Muscle layer of colon (tissue), 2 donors: ENCODE measurements at regions not wholly inside any gene's neighbourhood (a gene's known extent, or its start where the extent isn't known, plus 50 kb on each side); places are given as distances from the start of the nearest gene placed in this dataset.

Experiments used
- H3K27ac ChIP-seq: one replicate; pipeline ENCODE4 v1.7.0; 2013; ENCODE audit warnings: low read depth, mild to moderate bottlenecking, low read length, moderate library complexity
- H3K27me3 ChIP-seq, 2 donors: one replicate each; pipeline ENCODE4 v1.7.0; 2013; ENCODE audit warnings: low read length in 2 of 2, mild to moderate bottlenecking in 2 of 2; ENCODE audit not compliant: insufficient read depth in 2 of 2, control insufficient read depth in 1 of 2
- H3K36me3 ChIP-seq: one replicate; pipeline ENCODE4 v1.7.0; 2013; ENCODE audit warnings: mild to moderate bottlenecking, low read length; ENCODE audit not compliant: insufficient read depth
- H3K4me1 ChIP-seq: one replicate; pipeline ENCODE4 v1.7.0; 2013; ENCODE audit warnings: mild to moderate bottlenecking, low read length; ENCODE audit not compliant: insufficient read depth
- H3K4me3 ChIP-seq, 2 donors: one replicate each; pipeline ENCODE4 v1.7.0; 2013; ENCODE audit warnings: low read length in 2 of 2, low read depth in 1 of 2, mild to moderate bottlenecking in 1 of 2, moderate library complexity in 1 of 2
- H3K9ac ChIP-seq: one replicate; pipeline ENCODE4 v1.7.0; 2013; ENCODE audit warnings: low read length
- H3K9me3 ChIP-seq: one replicate; pipeline ENCODE4 v1.7.0; 2013; ENCODE audit warnings: mild to moderate bottlenecking, low read length
- donor health status: abdominal sarcoma.
- donor health status: Adenocarcinoma of cecum.

DNA sequence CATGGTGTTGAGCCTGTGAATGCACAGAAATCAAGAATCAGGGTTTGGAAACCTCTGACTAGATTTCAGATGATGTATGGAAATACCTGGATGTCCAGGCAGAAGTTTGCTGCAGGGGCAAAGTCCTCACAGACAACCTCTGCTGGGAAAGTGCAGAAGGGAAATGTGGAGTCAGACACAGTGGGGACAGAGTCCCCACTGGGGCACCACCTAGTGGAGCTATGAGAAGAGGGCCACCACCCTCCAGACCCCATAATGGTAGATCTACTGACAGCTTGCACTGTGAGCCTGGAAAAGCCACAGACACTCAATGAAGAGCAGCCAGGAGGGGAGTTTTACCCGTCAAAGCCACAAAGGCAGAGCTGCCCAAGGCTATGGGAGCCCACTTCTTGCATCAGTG is 181.9 kb upstream of the SEMA6A start:
- H3K9me3 ChIP-seq = no peaks in the 10 kb centered on the region
- H3K27me3 ChIP-seq = no peaks in the 10 kb centered on the region
- no peak overlapping the region for H3K27ac ChIP-seq
- no peak overlapping the region for H3K9ac ChIP-seq
- no peak overlapping the region for H3K4me3 ChIP-seq
- H3K36me3 ChIP-seq = no peaks in the 10 kb centered on the region
- H3K4me1 ChIP-seq = no peaks in the 10 kb centered on the region

DNA sequence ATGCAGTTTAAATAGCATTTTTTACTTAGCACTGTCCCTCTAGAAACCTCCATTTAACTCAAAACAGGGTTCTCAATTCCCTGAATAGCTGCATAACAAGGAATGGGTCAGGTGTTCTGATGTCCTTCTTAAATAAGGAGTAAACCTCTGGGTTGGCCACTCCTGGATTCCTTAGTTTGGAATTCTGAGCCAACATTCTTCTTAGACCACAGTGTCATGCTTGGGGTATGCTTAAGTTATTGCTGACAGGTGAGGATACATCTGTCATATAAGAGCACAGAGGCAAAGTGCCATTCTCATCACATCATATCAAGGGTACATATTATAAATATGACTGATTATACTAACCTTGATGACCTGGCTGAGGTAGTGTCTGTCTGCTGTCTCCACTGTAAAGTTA is 179.9 kb upstream of the SEMA6A start:
- Histone ChIP-seq H3K9ac (no peak overlapping the region), H3K4me1 (no peaks in the 10 kb centered on the region), H3K27ac (no peak overlapping the region), H3K9me3 (no peaks in the 10 kb centered on the region), H3K27me3 (no peaks in the 10 kb centered on the region), H3K36me3 (no peaks in the 10 kb centered on the region), H3K4me3 (no peak overlapping the region)

DNA sequence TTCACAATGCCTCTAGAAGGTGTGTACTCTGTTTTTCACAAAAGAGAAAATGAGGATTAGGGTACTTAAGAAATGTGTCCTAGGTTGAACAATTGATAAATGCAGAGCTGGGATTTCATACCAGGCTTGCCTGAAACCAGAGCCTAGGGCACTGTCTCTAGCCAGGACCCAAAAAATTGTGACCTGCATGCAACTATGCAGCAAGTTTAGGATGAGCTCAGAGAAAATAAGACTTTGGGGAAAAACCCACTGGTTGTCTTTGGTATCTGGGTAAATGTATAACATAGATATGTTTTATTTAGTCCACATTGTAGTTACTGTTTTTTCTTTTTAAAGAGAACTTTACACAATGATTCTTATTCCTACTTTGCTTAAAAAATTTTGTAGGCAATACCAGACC is 177.1 kb upstream of the SEMA6A start:
- H3K36me3 ChIP-seq = no peaks in the 10 kb centered on the region
- H3K9me3 ChIP-seq = no peaks in the 10 kb centered on the region
- H3K27ac ChIP-seq = no peak overlapping the region
- no peak overlapping the region for H3K9ac ChIP-seq
- H3K27me3 ChIP-seq = no peaks in the 10 kb centered on the region
- peaks cover 11% of the 10 kb centered on the region for H3K4me1 ChIP-seq
- H3K4me3 ChIP-seq = no peak overlapping the region

DNA sequence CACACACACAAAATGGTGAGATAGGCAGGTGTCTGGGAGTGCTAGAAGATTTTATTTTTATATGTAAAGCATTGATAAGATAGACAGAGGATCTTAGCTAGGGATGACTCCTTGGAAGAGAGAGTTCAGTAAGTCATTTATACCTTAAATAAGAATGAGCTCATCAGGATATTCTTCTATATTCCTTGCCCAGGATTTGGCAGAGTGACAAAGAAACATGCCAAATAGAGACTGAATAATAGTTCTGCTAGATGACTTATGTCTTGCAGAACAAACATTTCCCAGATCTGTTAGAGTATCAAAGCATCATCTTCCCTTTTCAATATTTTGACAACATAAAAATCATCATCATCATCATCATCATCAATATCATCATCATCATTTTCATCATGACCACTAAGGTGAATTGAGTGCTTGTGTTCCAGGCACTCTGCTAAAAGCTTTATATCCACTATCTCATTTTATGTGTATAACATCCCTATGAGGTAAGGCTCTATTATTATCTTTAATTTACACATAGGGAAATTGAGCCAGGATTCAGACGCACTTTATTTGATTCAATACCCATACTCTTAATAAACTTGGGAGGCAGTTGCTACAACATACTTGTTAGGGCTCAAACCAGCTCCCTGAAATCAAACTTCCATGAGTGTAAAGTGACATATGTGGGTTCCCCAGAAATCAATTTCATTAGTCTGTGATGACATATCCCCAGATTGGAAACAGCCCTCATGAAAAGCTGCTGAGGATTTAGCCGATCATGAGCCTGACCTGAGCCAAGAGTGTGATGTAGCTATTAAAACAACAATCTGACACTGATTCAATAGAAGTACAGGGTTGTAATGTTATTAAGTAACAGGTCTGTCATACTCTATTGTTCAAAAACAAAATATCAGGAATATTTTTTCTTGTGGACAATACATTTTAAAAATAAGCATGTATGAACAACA is 176.3 kb upstream of the SEMA6A start:
- Histone ChIP-seq H3K36me3 (no peaks in the 10 kb centered on the region), H3K4me3 (no peak overlapping the region), H3K27me3 (no peaks in the 10 kb centered on the region), H3K4me1 (peaks cover 11% of the 10 kb centered on the region), H3K9me3 (no peaks in the 10 kb centered on the region), H3K9ac (no peak overlapping the region), H3K27ac (no peak overlapping the region)

DNA sequence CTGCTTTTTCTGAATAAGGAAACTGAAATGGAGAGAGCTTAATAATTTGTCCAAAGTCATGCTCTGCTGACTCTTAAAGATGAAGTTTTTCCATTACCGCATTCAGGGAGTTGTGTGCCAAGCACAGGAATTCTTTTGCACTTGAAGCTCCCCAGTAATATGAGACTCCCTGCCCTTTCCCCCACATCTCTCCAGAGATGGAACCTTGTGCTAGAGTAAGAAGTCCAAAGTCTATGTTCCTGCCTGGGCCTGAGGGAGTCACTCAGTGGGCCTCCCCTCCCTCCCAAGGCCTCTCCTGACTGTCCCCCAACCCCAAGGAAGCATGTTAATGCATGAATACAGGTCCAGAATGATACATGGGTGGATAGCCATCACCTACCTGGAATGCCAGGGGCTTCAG is 173.3 kb upstream of the SEMA6A start:
- Histone ChIP-seq H3K27me3 (no peaks in the 10 kb centered on the region), H3K4me1 (peaks cover 11% of the 10 kb centered on the region), H3K9me3 (no peaks in the 10 kb centered on the region), H3K9ac (no peak overlapping the region), H3K4me3 (no peak overlapping the region), H3K36me3 (no peaks in the 10 kb centered on the region), H3K27ac (no peak overlapping the region)

DNA sequence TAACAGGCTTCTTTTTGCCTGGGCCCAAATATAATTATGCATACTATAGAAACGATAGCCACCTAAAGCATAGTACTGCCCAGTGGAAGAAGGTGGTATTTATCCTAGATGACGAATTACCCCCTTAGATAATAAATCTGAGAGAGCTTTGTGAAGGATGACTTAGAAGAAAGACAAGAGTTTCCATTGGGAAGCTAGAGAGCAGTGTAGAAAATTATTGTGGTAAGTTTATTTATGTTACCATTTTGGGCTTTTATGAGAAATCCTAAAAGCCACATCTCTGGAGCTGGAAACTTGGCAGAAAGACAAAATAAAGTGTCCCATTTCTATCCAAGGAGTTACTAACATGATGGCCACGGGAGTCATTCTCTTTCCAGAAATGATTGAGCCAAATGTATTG is 172.0 kb upstream of the SEMA6A start:
- Histone ChIP-seq H3K27me3 (no peaks in the 10 kb centered on the region), H3K9me3 (no peaks in the 10 kb centered on the region), H3K36me3 (no peaks in the 10 kb centered on the region), H3K4me3 (no peak overlapping the region), H3K9ac (no peak overlapping the region), H3K27ac (no peak overlapping the region), H3K4me1 (peaks cover 11% of the 10 kb centered on the region)

DNA sequence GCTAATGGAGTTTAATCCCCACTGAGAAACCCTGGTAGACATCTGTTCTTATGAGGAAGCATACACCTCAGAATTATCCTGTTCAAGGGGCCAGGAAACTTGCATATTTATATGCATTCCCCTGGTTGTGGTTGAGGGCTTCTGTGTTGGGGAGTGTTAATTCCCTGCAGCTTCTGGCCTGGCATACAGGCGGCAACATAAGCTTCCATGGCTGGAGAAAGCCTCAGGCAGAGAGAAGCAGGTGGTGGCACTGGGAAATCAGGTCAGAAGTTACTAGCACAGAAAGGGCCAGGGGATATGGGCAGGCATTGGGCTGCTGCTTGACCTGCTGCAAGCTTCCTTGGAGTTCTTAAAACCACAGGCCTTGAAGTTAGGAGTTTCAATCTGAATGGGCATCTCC is 166.1 kb upstream of the SEMA6A start:
- no peaks in the 10 kb centered on the region for H3K9me3 ChIP-seq
- no peak overlapping the region for H3K4me3 ChIP-seq
- peaks cover 18% of the 10 kb centered on the region for H3K4me1 ChIP-seq
- H3K27ac ChIP-seq = no peak overlapping the region
- H3K27me3 ChIP-seq = no peaks in the 10 kb centered on the region
- H3K36me3 ChIP-seq = no peaks in the 10 kb centered on the region
- no peak overlapping the region for H3K9ac ChIP-seq

DNA sequence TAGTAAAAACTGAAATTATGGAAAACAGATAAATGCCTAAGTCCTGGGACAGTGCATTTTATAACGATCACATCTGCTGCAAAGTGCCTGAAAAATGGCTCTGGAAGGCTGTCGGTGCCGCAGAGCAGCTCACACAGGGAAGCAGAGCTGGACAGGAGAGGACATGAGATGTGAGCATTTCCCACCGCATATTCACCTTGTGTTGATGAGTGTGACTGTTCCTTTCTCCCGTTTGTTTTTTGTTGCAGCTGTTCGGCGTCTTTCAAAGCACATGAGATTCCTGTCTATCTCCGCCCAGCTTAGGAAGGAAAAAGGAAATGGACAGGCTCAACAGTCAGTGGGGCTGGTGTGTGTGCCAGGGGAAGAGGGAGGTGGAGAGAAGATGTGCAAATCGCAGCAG is 164.9 kb upstream of the SEMA6A start:
- Histone ChIP-seq H3K9ac (no peak overlapping the region), H3K4me3 (peak overlapping the region in 1 of 2 donors; percentile 12), H3K27ac (no peak overlapping the region)

DNA sequence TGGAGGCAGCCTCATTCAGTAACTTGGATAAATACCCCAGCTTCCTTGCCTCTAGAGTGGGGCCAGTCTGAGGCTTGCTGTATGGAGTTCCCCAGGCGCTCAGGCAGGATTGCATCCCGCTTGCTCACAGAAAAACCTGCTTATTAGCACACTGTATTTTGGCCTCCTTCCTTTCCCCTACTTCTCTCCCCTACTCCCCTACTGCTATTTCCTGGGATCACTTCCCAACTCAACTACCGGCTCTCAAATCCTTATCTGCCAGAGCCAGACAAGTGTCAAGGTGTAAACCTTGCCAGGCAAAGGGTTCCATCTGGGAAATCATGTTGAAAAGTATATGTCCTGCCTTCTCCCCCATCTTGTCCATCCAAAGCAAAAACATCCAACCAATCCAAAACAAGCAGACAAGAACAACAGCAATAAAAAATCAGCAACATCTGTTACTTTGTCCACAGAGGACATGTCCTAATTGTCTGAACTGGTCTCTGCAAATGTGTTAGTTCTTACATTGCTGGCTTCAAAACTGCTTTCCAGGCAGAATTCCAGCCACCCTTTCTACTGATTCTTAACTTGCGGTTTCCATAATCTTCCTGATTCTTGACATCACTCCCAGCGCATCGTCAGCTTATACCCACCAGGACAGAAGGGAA is 164.1 kb upstream of the SEMA6A start:
- Histone ChIP-seq H3K27ac (no peak overlapping the region), H3K4me1 (peaks cover 35% of the 10 kb centered on the region), H3K27me3 (no peaks in the 10 kb centered on the region), H3K9me3 (no peaks in the 10 kb centered on the region), H3K4me3 (peak overlapping the region in 1 of 2 donors; percentile 12), H3K9ac (no peak overlapping the region), H3K36me3 (no peaks in the 10 kb centered on the region)

More for the DNA sequence above, 164.9 kb upstream of the SEMA6A start:
- H3K36me3 ChIP-seq = no peaks in the 10 kb centered on the region
- H3K4me1 ChIP-seq = peaks cover 26% of the 10 kb centered on the region
- no peaks in the 10 kb centered on the region for H3K27me3 ChIP-seq
- no peaks in the 10 kb centered on the region for H3K9me3 ChIP-seq

DNA sequence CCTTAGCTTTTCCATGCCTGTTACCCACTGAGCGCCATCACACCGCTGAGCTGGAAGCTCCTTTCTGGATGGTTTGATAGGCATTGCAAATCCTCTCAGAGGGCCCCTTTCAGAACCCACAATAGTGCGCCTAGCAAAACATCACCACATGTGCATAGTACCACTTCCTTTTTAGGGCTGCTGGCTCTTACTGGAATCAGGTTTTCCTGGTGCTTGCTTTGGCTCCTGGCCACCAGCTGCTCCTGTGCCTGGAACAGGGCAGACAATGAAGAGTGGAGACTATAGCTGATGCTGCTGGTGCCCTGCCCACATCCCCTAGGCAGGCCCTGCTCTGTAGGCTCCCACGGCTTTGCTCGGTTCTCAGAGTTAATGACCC is 163.6 kb upstream of the SEMA6A start:
- no peak overlapping the region for H3K9ac ChIP-seq
- no peaks in the 10 kb centered on the region for H3K27me3 ChIP-seq
- peaks cover 40% of the 10 kb centered on the region for H3K4me1 ChIP-seq
- H3K4me3 ChIP-seq = no peak overlapping the region
- no peaks in the 10 kb centered on the region for H3K36me3 ChIP-seq
- H3K27ac ChIP-seq = no peak overlapping the region
- H3K9me3 ChIP-seq = no peaks in the 10 kb centered on the region

DNA sequence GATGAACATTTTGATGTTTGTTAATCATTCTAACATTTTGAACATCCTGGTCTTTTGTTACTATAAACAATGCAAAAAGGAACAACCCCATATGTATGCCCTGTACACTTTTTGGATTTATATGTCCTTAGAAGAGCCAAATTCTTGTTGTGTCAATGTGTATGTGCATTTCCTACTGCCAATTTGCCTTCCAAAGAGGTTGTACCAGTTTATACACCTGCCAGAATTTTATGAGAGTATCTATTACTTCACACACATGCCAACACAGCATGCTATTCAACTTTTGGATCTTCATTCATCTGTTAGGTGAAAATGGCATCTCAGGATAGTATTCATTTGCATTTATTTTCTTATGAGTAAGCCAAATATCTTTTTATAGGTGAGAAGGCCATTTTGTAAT is 162.0 kb upstream of the SEMA6A start:
- H3K36me3 ChIP-seq = no peaks in the 10 kb centered on the region
- no peak overlapping the region for H3K9ac ChIP-seq
- H3K9me3 ChIP-seq = no peaks in the 10 kb centered on the region
- H3K4me1 ChIP-seq = peaks cover 46% of the 10 kb centered on the region
- H3K27me3 ChIP-seq = no peaks in the 10 kb centered on the region
- no peak overlapping the region for H3K27ac ChIP-seq
- no peak overlapping the region for H3K4me3 ChIP-seq
